PC-3 (cell line): ENCODE measurements at regions not wholly inside any gene's neighbourhood (a gene's known extent, or its start where the extent isn't known, plus 50 kb on each side); places are given as distances from the start of the nearest gene placed in this dataset.

Experiments
- ATAC-seq: fragments of 200-7000 bp; cut with Tn5 transposase; 2 replicates; pipeline ENCODE4 v1.9.1; 2020; ENCODE audit warnings: mild to moderate bottlenecking, moderate library complexity
- BruUV-seq: library from RNA; stranded (reverse); fragments of 400-500 nt; replicated peaks from 2 replicates; lab custom pipeline; 2021; lab: Mats Ljungman, UMichigan
- CTCF ChIA-PET: fragments of 300-600 bp; sonication (Branson Sonifier 250); formaldehyde crosslinking; loops from one replicate; lab custom pipeline; 2022; ENCODE audit warnings: antibody characterized with exemption; lab: Charles Lee
- POLR2A ChIA-PET: fragments of 300-600 bp; sonication (Branson Sonifier 250); formaldehyde crosslinking; loops from one replicate; lab custom pipeline; 2022; ENCODE audit warnings: antibody characterized with exemption; ENCODE audit not compliant: unreplicated experiment; lab: Charles Lee
- DNase-seq: peaks from one replicate; pipeline ENCODE4 v3.0.0-alpha.2; 2015
- H2AFZ ChIP-seq: fragments of 300-600 bp; sonication (generic); 2 replicates; pipeline ENCODE4 v1.6.0; 2016; ENCODE audit warnings: antibody characterized with exemption, low read length
- H3F3A ChIP-seq: fragments of 300-600 bp; sonication (generic); one replicate; pipeline ENCODE4 v1.6.0; 2017; ENCODE audit warnings: antibody characterized with exemption, low read length, control low read depth, mild to moderate bottlenecking; ENCODE audit not compliant: unreplicated experiment
- H3K27ac ChIP-seq: fragments of 300-600 bp; sonication (generic); 2 replicates; pipeline ENCODE4 v1.5.1; 2016; ENCODE audit warnings: mild to moderate bottlenecking, low read length
- H3K27me3 ChIP-seq: fragments of 300-600 bp; sonication (generic); 2 replicates; pipeline ENCODE4 v1.6.1; 2016; ENCODE audit warnings: low read length, mixed read lengths
- H3K36me3 ChIP-seq: fragments of 300-600 bp; sonication (generic); 2 replicates; pipeline ENCODE4 v1.6.1; 2016; ENCODE audit warnings: low read depth, mixed run types, low read length, mixed read lengths
- H3K4me1 ChIP-seq: fragments of 300-600 bp; sonication (generic); 2 replicates; pipeline ENCODE4 v1.5.1; 2016; ENCODE audit warnings: low read length; ENCODE audit not compliant: insufficient read depth
- H3K4me2 ChIP-seq: fragments of 300-600 bp; sonication (generic); 2 replicates; pipeline ENCODE4 v1.6.0; 2016; ENCODE audit warnings: low read length
- H3K4me3 ChIP-seq: fragments of 300-600 bp; sonication (generic); 2 replicates; pipeline ENCODE4 v1.5.1; 2016; ENCODE audit warnings: mild to moderate bottlenecking, low read length, mixed read lengths
- H3K79me2 ChIP-seq: fragments of 300-600 bp; sonication (generic); 2 replicates; pipeline ENCODE4 v1.6.1; 2017; ENCODE audit warnings: low read length, mixed read lengths
- H3K9ac ChIP-seq: fragments of 300-600 bp; sonication (generic); 2 replicates; pipeline ENCODE4 v1.6.0; 2016; ENCODE audit warnings: mild to moderate bottlenecking, low read length
- H3K9me2 ChIP-seq: fragments of 300-600 bp; sonication (generic); replicated peaks from 2 replicates; pipeline ENCODE4 v1.6.1; 2016; ENCODE audit warnings: mixed run types, low read length, mixed read lengths
- H3K9me3 ChIP-seq: fragments of 300-600 bp; sonication (generic); 2 replicates; pipeline ENCODE4 v1.6.1; 2016; ENCODE audit warnings: low read length, mixed read lengths
- H4K20me1 ChIP-seq: fragments of 300-600 bp; sonication (generic); 2 replicates; pipeline ENCODE4 v1.6.1; 2016; ENCODE audit warnings: low read length, mixed read lengths
- EZH2 ChIP-seq: fragments of 300-600 bp; sonication (generic); IDR thresholded peaks from one replicate; pipeline ENCODE4 v1.6.1; 2017; ENCODE audit warnings: antibody characterized with exemption, mild to moderate bottlenecking, low read length; ENCODE audit not compliant: unreplicated experiment
- EZH2phosphoT487 ChIP-seq: fragments of 300-600 bp; sonication (generic); IDR thresholded peaks from 2 replicates; pipeline ENCODE4 v1.6.1; 2018; ENCODE audit warnings: mild to moderate bottlenecking, antibody characterized with exemption, low read length, borderline replicate concordance
- intact Hi-C: fragments of 100-400 bp; cut with micrococcal nuclease; formaldehyde crosslinking; loops from 2 replicates; pipeline ENCODE4 v1.9.0; 2023
- TF ChIP-seq, protein P1 (sequence below): fragments of 300-600 bp; sonication (generic); conservative IDR thresholded peaks from 2 replicates; pipeline ENCODE4 v1.5.1; 2017; ENCODE audit warnings: antibody characterized with exemption, low read depth, mild to moderate bottlenecking, low read length

- Histone ChIP-seq H4K20me1 (no peaks in the 10 kb centered on the region), H3K79me2 (no peaks in the 10 kb centered on the region), H3K9ac (no peak overlapping the region), H3K27ac (no peak overlapping the region), H3F3A (no peaks in the 10 kb centered on the region), H3K4me3 (no peak overlapping the region), H3K9me3 (no peaks in the 10 kb centered on the region), H3K9me2 (no peaks in the 10 kb centered on the region), H3K4me1 (no peaks in the 10 kb centered on the region), H3K4me2 (no peak overlapping the region), H3K36me3 (no peaks in the 10 kb centered on the region), H2AFZ (no peak overlapping the region), H3K27me3 (no peaks in the 10 kb centered on the region)
- TF ChIP-seq EZH2phosphoT487, result no peak
- no peak for TF ChIP-seq EZH2
- TF ChIP-seq, protein P1, sequence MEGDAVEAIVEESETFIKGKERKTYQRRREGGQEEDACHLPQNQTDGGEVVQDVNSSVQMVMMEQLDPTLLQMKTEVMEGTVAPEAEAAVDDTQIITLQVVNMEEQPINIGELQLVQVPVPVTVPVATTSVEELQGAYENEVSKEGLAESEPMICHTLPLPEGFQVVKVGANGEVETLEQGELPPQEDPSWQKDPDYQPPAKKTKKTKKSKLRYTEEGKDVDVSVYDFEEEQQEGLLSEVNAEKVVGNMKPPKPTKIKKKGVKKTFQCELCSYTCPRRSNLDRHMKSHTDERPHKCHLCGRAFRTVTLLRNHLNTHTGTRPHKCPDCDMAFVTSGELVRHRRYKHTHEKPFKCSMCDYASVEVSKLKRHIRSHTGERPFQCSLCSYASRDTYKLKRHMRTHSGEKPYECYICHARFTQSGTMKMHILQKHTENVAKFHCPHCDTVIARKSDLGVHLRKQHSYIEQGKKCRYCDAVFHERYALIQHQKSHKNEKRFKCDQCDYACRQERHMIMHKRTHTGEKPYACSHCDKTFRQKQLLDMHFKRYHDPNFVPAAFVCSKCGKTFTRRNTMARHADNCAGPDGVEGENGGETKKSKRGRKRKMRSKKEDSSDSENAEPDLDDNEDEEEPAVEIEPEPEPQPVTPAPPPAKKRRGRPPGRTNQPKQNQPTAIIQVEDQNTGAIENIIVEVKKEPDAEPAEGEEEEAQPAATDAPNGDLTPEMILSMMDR, result no peak
- DNase-seq, result no peak
- ChIA-PET CTCF (no interaction called here), POLR2A (no interaction called here)
- intact Hi-C loops, result no loop called here
- no TSS peak for BruUV-seq
- no peak for ATAC-seq
Observed at GRCh38 chr9:88680041-88680440, 145.1 kb downstream of the NXNL2 start.

DNA sequence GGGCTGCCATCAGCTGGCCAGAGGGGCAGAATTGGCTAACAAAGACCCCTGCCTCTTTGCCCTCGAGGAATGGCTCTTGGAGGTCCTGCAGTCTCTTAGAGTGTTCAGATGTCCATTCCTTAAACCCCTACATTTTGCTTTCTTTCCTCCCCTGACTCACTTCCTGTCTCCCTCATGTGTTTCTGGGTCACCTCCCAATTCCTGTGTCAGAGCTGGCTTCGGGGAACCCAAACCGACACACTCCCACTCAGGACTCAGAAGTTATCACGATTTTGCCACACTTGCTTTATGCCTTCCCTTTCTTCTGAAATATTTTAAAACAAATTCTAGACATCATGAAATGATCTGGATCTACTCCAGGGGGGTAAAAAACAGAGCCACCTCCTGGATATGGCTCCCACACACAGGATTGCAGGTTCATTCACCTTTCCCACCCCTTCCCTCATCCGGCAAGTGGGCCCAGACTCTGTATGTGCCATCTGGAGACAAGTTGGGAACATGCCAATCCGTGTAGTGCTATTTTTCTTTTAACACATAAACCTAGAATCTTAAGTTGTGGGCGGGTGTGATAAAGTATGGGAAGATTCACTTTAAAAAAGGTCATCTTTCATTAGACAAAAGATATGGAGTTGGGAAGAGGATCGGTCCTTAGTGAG lies 145.7 kb downstream of the NXNL2 start:
- ATAC-seq, result no peak
- CTCF ChIA-PET, result no interaction called here

GRCh38 chr9:88681434-88681833 lies 146.5 kb downstream of the NXNL2 start:
- POLR2A ChIA-PET, result no interaction called here
- H3K9me2 ChIP-seq, result no peaks in the 10 kb centered on the region
- DNase-seq (no peak), ATAC-seq (no peak)
- no peaks in the 10 kb centered on the region for H3K27me3 ChIP-seq
- no peaks in the 10 kb centered on the region for H3K4me1 ChIP-seq
- no peak overlapping the region for H3K4me3 ChIP-seq
- H2AFZ ChIP-seq, result no peak overlapping the region
- BruUV-seq, result no TSS peak
- no peak overlapping the region for H3K9ac ChIP-seq
- H3K9me3 ChIP-seq, result no peaks in the 10 kb centered on the region
- intact Hi-C loops, result no loop called here
- no peaks in the 10 kb centered on the region for H3K79me2 ChIP-seq
- H3K36me3 ChIP-seq, result no peaks in the 10 kb centered on the region
- CTCF ChIA-PET, result no interaction called here
- TF ChIP-seq, protein P1, result no peak
- TF ChIP-seq EZH2phosphoT487 (no peak), EZH2 (no peak)
- H4K20me1 ChIP-seq, result no peaks in the 10 kb centered on the region
- H3K27ac ChIP-seq, result no peak overlapping the region
- no peak overlapping the region for H3K4me2 ChIP-seq
- H3F3A ChIP-seq, result no peaks in the 10 kb centered on the region

More for the DNA sequence above, 145.7 kb downstream of the NXNL2 start:
- Histone ChIP-seq H3K9me3 (no peaks in the 10 kb centered on the region), H3K4me1 (no peaks in the 10 kb centered on the region), H3K9ac (no peak overlapping the region), H3K4me2 (no peak overlapping the region), H4K20me1 (no peaks in the 10 kb centered on the region), H3K27ac (no peak overlapping the region), H2AFZ (no peak overlapping the region), H3K4me3 (no peak overlapping the region), H3K9me2 (no peaks in the 10 kb centered on the region), H3K79me2 (no peaks in the 10 kb centered on the region), H3K27me3 (no peaks in the 10 kb centered on the region), H3F3A (no peaks in the 10 kb centered on the region), H3K36me3 (no peaks in the 10 kb centered on the region)
- POLR2A ChIA-PET, result no interaction called here
- no TSS peak for BruUV-seq
- DNase-seq, result no peak
- TF ChIP-seq EZH2phosphoT487 (no peak), EZH2 (no peak)
- TF ChIP-seq, protein P1, result no peak
- intact Hi-C loops, result no loop called here
